Mesendoderm (in vitro differentiated cells): ENCODE measurements at regions not wholly inside any gene's neighbourhood (a gene's known extent, or its start where the extent isn't known, plus 50 kb on each side); places are given as distances from the start of the nearest gene placed in this dataset.

ENCODE experiments used
- DNase-seq: peaks from one replicate; pipeline ENCODE4 v3.0.0; 2013
- H2AK5ac ChIP-seq: 2 replicates; pipeline ENCODE4 v1.6.1; 2013; ENCODE audit warnings: low read length, inconsistent platforms
- H2BK120ac ChIP-seq: 2 replicates; pipeline ENCODE4 v1.6.1; 2013; ENCODE audit warnings: low read depth, mild to moderate bottlenecking, low read length, moderate library complexity, mixed read lengths
- H2BK15ac ChIP-seq: replicated peaks from 2 replicates; pipeline ENCODE4 v1.6.1; 2013; ENCODE audit warnings: low read depth, mild to moderate bottlenecking, moderate library complexity
- H2BK5ac ChIP-seq: 2 replicates; pipeline ENCODE4 v1.6.1; 2013; ENCODE audit warnings: low read length, inconsistent platforms
- H3K18ac ChIP-seq: 2 replicates; pipeline ENCODE4 v1.6.1; 2013; ENCODE audit warnings: mild to moderate bottlenecking, low read length, mixed read lengths
- H3K23ac ChIP-seq: one replicate; pipeline ENCODE4 v1.6.1; 2013; ENCODE audit warnings: low read length
- H3K27ac ChIP-seq: 2 replicates; pipeline ENCODE4 v1.5.1; 2013; ENCODE audit warnings: low read depth, mild to moderate bottlenecking, inconsistent platforms, low read length, moderate library complexity
- H3K27me3 ChIP-seq: 2 replicates; pipeline ENCODE4 v1.6.1; 2013; ENCODE audit warnings: low read length, control low read depth, mild to moderate bottlenecking, inconsistent platforms; ENCODE audit not compliant: insufficient read depth, poor library complexity
- H3K36me3 ChIP-seq: 2 replicates; pipeline ENCODE4 v1.6.1; 2013; ENCODE audit warnings: low read length, inconsistent platforms; ENCODE audit not compliant: control insufficient read depth, insufficient read depth
- H3K4ac ChIP-seq: one replicate; pipeline ENCODE4 v1.6.1; 2013; ENCODE audit warnings: low read depth, mild to moderate bottlenecking, low read length, moderate library complexity
- H3K4me1 ChIP-seq: 2 replicates; pipeline ENCODE4 v1.6.1; 2013; ENCODE audit warnings: low read depth, low read length, inconsistent platforms; ENCODE audit not compliant: control insufficient read depth
- H3K4me2 ChIP-seq: 2 replicates; pipeline ENCODE4 v1.6.1; 2013; ENCODE audit warnings: low read length
- H3K4me3 ChIP-seq: 2 replicates; pipeline ENCODE4 v1.5.1; 2013; ENCODE audit warnings: mild to moderate bottlenecking, low read length
- H3K56ac ChIP-seq: one replicate; pipeline ENCODE4 v1.6.1; 2013; ENCODE audit warnings: low read length
- H3K79me1 ChIP-seq: 2 replicates; pipeline ENCODE4 v1.6.1; 2013; ENCODE audit warnings: low read length, inconsistent platforms
- H3K79me2 ChIP-seq: 2 replicates; pipeline ENCODE4 v1.6.1; 2013; ENCODE audit warnings: mild to moderate bottlenecking, low read length; ENCODE audit not compliant: control insufficient read depth, insufficient read depth
- H3K9ac ChIP-seq: 2 replicates; pipeline ENCODE4 v1.6.1; 2013; ENCODE audit warnings: low read length, inconsistent platforms
- H4K5ac ChIP-seq: one replicate; pipeline ENCODE4 v1.6.1; 2013; ENCODE audit warnings: low read length
- H4K8ac ChIP-seq: one replicate; pipeline ENCODE4 v1.6.1; 2013; ENCODE audit warnings: low read depth, mild to moderate bottlenecking, control low read depth, low read length, moderate library complexity
- WGBS: extraction: QIAGEN DNeasy Blood & Tissue Kit; methylation state at CpG from one replicate; pipeline ENCODE4 v1.1.7; 2013; ENCODE audit warnings: low lambda C conversion rate, missing lambda C conversion rate; ENCODE audit not compliant: insufficient coverage; ENCODE audit errors: extremely low coverage; 5-methylcytosine and 5-hydroxymethylcytosine counted together

DNA sequence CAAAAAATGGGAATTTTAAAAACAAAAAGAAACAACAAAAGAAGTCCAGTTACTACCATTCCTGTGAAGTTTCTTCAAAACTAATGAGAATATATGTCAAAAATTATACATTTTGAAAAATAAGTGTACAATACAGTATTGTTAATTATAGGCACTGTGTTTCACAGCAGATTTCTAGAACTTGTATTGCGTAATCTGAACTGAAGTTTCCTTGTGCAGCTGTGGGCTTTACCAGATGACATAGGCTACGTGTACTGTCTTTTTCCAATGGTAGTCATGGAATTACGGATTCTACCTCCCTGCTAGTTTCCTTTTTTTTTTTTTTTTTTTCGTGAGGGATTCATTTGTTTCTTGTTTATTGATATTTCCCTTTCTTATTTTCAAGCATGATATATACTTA, 113.8 kb upstream of the GABRA2 start:
- H3K79me2 ChIP-seq: no peaks in the 10 kb centered on the region
- H3K36me3 ChIP-seq: no peaks in the 10 kb centered on the region
- no peak overlapping the region for H3K23ac ChIP-seq
- WGBS: no CpG with 5 or more reads among the region's 4 CpGs
- no peaks in the 10 kb centered on the region for H3K4me1 ChIP-seq
- no peak for DNase-seq
- H2BK15ac ChIP-seq: no peak overlapping the region
- H4K5ac ChIP-seq: no peak overlapping the region
- H2BK120ac ChIP-seq: no peak overlapping the region
- H4K8ac ChIP-seq: no peak overlapping the region
- no peak overlapping the region for H3K27ac ChIP-seq
- no peak overlapping the region for H3K9ac ChIP-seq
- H2BK5ac ChIP-seq: no peak overlapping the region
- no peak overlapping the region for H2AK5ac ChIP-seq
- H3K4me3 ChIP-seq: no peak overlapping the region
- no peak overlapping the region for H3K18ac ChIP-seq
- no peaks in the 10 kb centered on the region for H3K79me1 ChIP-seq
- no peak overlapping the region for H3K4me2 ChIP-seq
- H3K4ac ChIP-seq: no peak overlapping the region
- H3K27me3 ChIP-seq: no peaks in the 10 kb centered on the region
- H3K56ac ChIP-seq: no peak overlapping the region

DNA sequence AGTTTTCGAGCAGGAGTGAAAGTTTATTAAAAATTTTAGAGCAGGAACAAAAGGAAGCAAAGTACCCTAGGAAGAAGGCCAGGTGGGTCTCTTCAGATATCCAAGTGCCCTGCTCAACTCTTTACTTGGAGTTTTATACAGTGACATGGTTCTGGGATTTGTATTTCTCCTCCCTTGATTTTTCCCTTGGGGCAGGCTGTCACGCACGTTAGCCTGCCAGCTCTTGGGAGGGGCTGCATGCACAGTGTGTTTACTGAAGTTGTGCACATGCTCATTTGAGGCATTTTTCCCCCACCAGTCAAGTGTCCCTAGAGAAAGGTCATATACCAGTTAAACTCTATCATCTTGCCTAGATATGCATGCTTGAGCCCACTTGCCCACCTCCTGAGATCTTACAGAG, 102.5 kb upstream of the GABRA2 start:
- Histone ChIP-seq H3K23ac (no peak overlapping the region), H3K56ac (no peak overlapping the region), H2BK5ac (no peak overlapping the region), H2BK15ac (no peak overlapping the region), H3K4me1 (no peaks in the 10 kb centered on the region), H3K4me3 (no peak overlapping the region), H3K27ac (no peak overlapping the region), H2BK120ac (no peak overlapping the region), H4K8ac (no peak overlapping the region), H3K36me3 (no peaks in the 10 kb centered on the region), H3K27me3 (no peaks in the 10 kb centered on the region), H3K79me1 (no peaks in the 10 kb centered on the region), H3K79me2 (no peaks in the 10 kb centered on the region), H4K5ac (no peak overlapping the region), H3K18ac (no peak overlapping the region), H3K4me2 (no peak overlapping the region), H3K4ac (no peak overlapping the region), H3K9ac (no peak overlapping the region), H2AK5ac (no peak overlapping the region)
- WGBS: no CpG with 5 or more reads among the region's 3 CpGs
- DNase-seq: no peak

DNA sequence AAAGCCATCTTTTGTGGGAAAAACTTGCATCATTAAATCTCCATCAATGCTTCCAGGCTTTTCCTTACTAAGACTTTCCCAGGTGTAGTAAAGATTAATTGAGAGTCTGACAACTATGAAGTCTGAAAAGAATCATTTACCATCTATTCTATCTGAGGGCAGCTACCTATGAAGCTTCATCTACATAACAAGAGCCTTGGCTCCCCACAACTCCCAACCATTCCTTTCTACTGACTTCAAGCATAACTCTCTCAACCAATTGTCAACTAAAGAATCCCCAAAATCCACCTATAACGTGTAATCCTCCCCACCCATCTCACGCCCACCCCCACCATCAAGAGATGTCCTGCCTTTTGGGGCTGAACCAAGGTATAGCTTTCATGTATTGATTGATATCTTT, 101.5 kb upstream of the GABRA2 start:
- Histone ChIP-seq H3K27me3 (no peaks in the 10 kb centered on the region), H3K36me3 (no peaks in the 10 kb centered on the region), H3K79me2 (no peaks in the 10 kb centered on the region), H3K79me1 (no peaks in the 10 kb centered on the region), H3K18ac (no peak overlapping the region), H3K27ac (no peak overlapping the region), H4K8ac (no peak overlapping the region), H2BK5ac (no peak overlapping the region), H2BK15ac (no peak overlapping the region), H2BK120ac (no peak overlapping the region), H3K4me2 (no peak overlapping the region), H3K56ac (no peak overlapping the region), H3K4ac (no peak overlapping the region), H3K23ac (no peak overlapping the region), H3K4me1 (no peaks in the 10 kb centered on the region), H2AK5ac (no peak overlapping the region), H3K9ac (no peak overlapping the region), H3K4me3 (no peak overlapping the region), H4K5ac (no peak overlapping the region)
- no CpG with 5 or more reads among the region's 2 CpGs for WGBS
- DNase-seq: peak; percentile 10

DNA sequence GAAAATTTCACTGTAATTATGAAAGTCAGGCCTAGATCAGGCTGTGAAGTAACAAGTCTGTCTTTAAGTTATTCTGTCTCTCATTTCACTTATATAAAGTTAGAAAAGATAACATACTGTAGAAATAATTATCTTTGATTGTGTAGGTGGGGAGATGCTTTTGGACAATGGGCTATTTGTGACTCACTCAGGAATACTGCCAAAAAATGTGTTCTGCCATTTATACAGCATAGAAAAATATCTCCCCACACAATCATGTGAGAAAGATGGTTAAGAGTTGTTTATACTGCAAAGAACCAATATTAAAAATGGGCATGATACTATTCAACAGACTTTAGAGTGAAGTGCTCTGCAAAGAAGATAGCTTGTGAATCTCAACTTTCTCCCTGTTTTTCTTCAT, 95.0 kb upstream of the GABRA2 start:
- Histone ChIP-seq H4K8ac (no peak overlapping the region), H3K4me3 (no peak overlapping the region), H3K4me1 (no peaks in the 10 kb centered on the region), H3K27ac (no peak overlapping the region), H3K79me2 (no peaks in the 10 kb centered on the region), H2BK15ac (no peak overlapping the region), H3K9ac (no peak overlapping the region), H2BK120ac (no peak overlapping the region), H4K5ac (no peak overlapping the region), H3K23ac (no peak overlapping the region), H3K4me2 (no peak overlapping the region), H3K79me1 (no peaks in the 10 kb centered on the region), H2AK5ac (no peak overlapping the region), H2BK5ac (no peak overlapping the region), H3K18ac (no peak overlapping the region), H3K27me3 (no peaks in the 10 kb centered on the region), H3K36me3 (no peaks in the 10 kb centered on the region), H3K56ac (no peak overlapping the region), H3K4ac (no peak overlapping the region)
- no peak for DNase-seq

- Histone ChIP-seq H3K18ac (no peak overlapping the region), H2BK15ac (no peak overlapping the region), H3K27ac (no peak overlapping the region), H3K23ac (no peak overlapping the region), H2AK5ac (no peak overlapping the region), H4K5ac (no peak overlapping the region), H3K4me2 (no peak overlapping the region), H2BK5ac (no peak overlapping the region), H3K79me1 (no peaks in the 10 kb centered on the region), H3K9ac (no peak overlapping the region), H3K79me2 (no peaks in the 10 kb centered on the region), H3K4me3 (no peak overlapping the region), H3K4me1 (no peaks in the 10 kb centered on the region), H3K56ac (no peak overlapping the region), H3K27me3 (no peaks in the 10 kb centered on the region), H3K36me3 (no peaks in the 10 kb centered on the region), H2BK120ac (no peak overlapping the region), H3K4ac (no peak overlapping the region), H4K8ac (no peak overlapping the region)
- no peak for DNase-seq
- no CpG with 5 or more reads among the region's 2 CpGs for WGBS
Measured at GRCh38 chr4:46462733-46463132, 72.8 kb upstream of the GABRA2 start.

DNA sequence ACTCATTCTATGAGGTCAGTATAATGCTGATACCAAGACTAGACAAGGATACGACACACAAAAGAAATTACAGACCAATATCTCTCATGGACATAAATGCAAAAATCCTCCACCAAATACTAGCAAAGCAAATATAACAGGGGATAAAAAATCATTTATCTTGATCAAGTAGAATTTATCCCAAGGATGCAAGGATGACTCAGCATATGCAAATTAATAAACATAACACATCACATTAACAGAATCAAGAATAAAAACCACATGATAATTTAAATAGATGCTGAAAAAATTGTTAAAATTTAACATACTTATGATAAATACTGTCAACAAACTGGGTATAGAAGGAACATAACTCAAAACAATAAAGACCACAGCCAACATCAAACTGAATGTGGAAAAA, 69.4 kb upstream of the GABRA2 start:
- no peaks in the 10 kb centered on the region for H3K79me2 ChIP-seq

More for the DNA sequence above, 69.4 kb upstream of the GABRA2 start:
- Histone ChIP-seq H3K4ac (no peak overlapping the region), H3K27ac (no peak overlapping the region), H3K27me3 (no peaks in the 10 kb centered on the region), H4K5ac (no peak overlapping the region), H3K18ac (no peak overlapping the region), H3K9ac (no peak overlapping the region), H4K8ac (no peak overlapping the region), H2BK120ac (no peak overlapping the region), H2BK5ac (no peak overlapping the region), H3K4me2 (no peak overlapping the region), H3K56ac (no peak overlapping the region), H3K4me3 (no peak overlapping the region), H3K23ac (no peak overlapping the region), H2BK15ac (no peak overlapping the region), H3K79me1 (no peaks in the 10 kb centered on the region), H3K4me1 (no peaks in the 10 kb centered on the region), H2AK5ac (no peak overlapping the region), H3K36me3 (no peaks in the 10 kb centered on the region)
- no peak for DNase-seq
- WGBS: no CpG with 5 or more reads among the region's 1 CpG
